ENCODE measurements at regions not wholly inside any gene's neighbourhood (a gene's known extent, or its start where the extent isn't known, plus 50 kb on each side); places are given as distances from the start of the nearest gene placed in this dataset.

DNA sequence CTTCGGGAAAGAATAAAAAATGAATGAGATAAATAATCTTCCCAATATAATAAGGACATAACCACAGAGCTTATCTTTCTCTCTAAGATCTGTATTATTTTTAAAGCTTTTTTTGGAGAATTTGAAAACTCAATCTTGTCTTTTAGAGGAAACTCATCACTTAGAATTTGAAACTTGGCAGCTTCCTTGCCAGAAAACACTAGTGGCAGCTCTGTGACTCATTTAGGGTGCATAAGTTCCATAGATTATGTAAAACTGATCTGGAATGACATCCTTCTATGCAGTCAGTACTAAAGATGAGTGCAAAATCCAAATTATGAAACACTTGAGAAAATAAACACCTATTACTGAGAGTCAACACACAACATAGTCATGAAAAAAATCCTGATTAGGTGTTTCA is 848.0 kb downstream of the DACH1 start:
- TF ChIP-seq, protein P1, sequence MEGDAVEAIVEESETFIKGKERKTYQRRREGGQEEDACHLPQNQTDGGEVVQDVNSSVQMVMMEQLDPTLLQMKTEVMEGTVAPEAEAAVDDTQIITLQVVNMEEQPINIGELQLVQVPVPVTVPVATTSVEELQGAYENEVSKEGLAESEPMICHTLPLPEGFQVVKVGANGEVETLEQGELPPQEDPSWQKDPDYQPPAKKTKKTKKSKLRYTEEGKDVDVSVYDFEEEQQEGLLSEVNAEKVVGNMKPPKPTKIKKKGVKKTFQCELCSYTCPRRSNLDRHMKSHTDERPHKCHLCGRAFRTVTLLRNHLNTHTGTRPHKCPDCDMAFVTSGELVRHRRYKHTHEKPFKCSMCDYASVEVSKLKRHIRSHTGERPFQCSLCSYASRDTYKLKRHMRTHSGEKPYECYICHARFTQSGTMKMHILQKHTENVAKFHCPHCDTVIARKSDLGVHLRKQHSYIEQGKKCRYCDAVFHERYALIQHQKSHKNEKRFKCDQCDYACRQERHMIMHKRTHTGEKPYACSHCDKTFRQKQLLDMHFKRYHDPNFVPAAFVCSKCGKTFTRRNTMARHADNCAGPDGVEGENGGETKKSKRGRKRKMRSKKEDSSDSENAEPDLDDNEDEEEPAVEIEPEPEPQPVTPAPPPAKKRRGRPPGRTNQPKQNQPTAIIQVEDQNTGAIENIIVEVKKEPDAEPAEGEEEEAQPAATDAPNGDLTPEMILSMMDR (IDR thresholded peaks at IDR 0.05; ENCODE audit: borderline replicate concordance, extremely low read depth, low read length, poor library complexity, severe bottlenecking), result no peak
- no peak for TF ChIP-seq EZH2 (IDR thresholded peaks at IDR 0.05; ENCODE audit: borderline replicate concordance, low read depth, low read length, severe bottlenecking)

All from DND-41 (cell line).